Stimulated activated CD8-positive, alpha-beta memory T cell treated with anti-CD3 and anti-CD28 coated beads, Interleukin-4, amount 100 ng/mL, for 1 hour (primary cell): ENCODE measurements at regions not wholly inside any gene's neighbourhood (a gene's known extent, or its start where the extent isn't known, plus 50 kb on each side); places are given as distances from the start of the nearest gene placed in this dataset.

Experiments used
- DNase-seq, 2 donors: peaks; one replicate each; pipeline ENCODE4 v3.0.0-alpha.2; 2020; ENCODE audit warnings: low read depth in 2 of 2, low spot score in 1 of 2

GRCh38 chr15:95715116-95715903 lies 615.2 kb upstream of the NR2F2 start:
- DNase-seq = no peak

- no peak for DNase-seq
Observed at GRCh38 chr15:95715906-95716656, 614.4 kb upstream of the NR2F2 start.

- no peak for DNase-seq
Observed at GRCh38 chr15:95716708-95717107, 613.8 kb upstream of the NR2F2 start.

- DNase-seq = no peak
Observed at GRCh38 chr15:95718441-95718840, 612.1 kb upstream of the NR2F2 start.

GRCh38 chr15:95724908-95725633 lies 605.4 kb upstream of the NR2F2 start:
- no peak for DNase-seq

- no peak for DNase-seq
Observed at GRCh38 chr15:95726891-95727290, 603.6 kb upstream of the NR2F2 start.

- DNase-seq = no peak
Observed at GRCh38 chr15:95733931-95734330, 596.6 kb upstream of the NR2F2 start.

- DNase-seq = no peak
Observed at GRCh38 chr15:95734422-95735316, 595.8 kb upstream of the NR2F2 start.

- no peak for DNase-seq
Observed at GRCh38 chr15:95737060-95737459, 593.4 kb upstream of the NR2F2 start.

- no peak for DNase-seq
Observed at GRCh38 chr15:95739131-95739530, 591.4 kb upstream of the NR2F2 start.

GRCh38 chr15:95741830-95742229 lies 588.7 kb upstream of the NR2F2 start:
- DNase-seq = no peak

- DNase-seq = no peak
Observed at GRCh38 chr15:95742256-95742655, 588.2 kb upstream of the NR2F2 start.

- no peak for DNase-seq
Observed at GRCh38 chr15:95742836-95743235, 587.7 kb upstream of the NR2F2 start.

- no peak for DNase-seq
Observed at GRCh38 chr15:95757171-95757570, 573.3 kb upstream of the NR2F2 start.

- DNase-seq = no peak
Observed at GRCh38 chr15:95758451-95758850, 572.0 kb upstream of the NR2F2 start.

GRCh38 chr15:95758851-95759250 lies 571.6 kb upstream of the NR2F2 start:
- no peak for DNase-seq

- DNase-seq = no peak
Observed at GRCh38 chr15:95760508-95760907, 570.0 kb upstream of the NR2F2 start.

GRCh38 chr15:95761501-95762165 lies 568.9 kb upstream of the NR2F2 start:
- no peak for DNase-seq

GRCh38 chr15:95763426-95763825 lies 567.1 kb upstream of the NR2F2 start:
- DNase-seq = no peak

- no peak for DNase-seq
Observed at GRCh38 chr15:95765161-95765560, 565.3 kb upstream of the NR2F2 start.
